ENCODE measurements at regions not wholly inside any gene's neighbourhood (a gene's known extent, or its start where the extent isn't known, plus 50 kb on each side); places are given as distances from the start of the nearest gene placed in this dataset.
"Not testable (repeated sequence)": the region's sequence is repeated elsewhere in the genome, so short reads cannot be mapped to it uniquely, and the experiment has no call there.

DNA sequence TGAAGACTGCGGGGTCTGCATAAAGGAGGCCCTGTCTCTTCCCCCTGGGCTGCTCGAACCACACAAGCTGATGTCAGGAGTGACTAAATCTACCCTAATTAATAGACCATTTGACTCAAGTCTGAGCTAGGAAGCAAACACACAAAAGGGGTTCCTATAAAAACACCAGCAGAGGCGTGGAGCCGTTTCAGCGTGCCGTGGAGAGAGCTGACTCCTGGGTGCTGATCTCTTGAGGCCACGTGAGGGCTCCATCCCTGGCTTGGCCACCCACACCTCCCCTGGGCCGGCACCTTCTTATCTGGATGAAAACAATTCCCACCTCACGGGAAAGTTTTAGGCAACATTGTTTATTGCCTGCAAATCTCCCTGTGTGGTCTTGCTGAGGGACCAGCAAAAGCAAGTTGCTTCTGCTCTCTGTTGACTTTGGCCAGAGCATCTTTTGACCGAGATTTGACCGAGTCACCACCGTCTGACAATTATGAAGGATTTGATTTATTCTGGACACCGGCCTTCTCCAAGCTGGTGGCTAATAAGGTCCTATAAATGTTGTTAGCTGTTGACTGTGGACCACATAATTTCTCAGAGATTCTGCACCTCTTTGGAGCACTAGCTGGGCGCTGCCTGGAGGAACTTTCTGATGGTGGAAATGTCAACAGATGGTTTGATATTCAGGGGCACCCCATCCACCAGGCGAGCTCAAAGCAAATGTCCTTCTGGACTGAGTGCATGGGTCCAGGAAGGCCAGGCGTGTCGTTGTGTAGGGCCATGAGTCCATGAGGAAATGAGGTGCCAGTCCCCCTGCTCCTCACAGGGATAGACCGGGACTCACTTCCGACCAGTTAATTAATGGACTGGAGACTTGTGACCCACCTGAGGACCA, 330.0 kb downstream of the CACNA1B start:
- H3K4me2 ChIP-seq; H3K4me3 ChIP-seq; H3K9ac ChIP-seq; H3K36me3 ChIP-seq; H3K27me3 ChIP-seq; H3K27ac ChIP-seq; H4K20me1 ChIP-seq; H3K9me3 ChIP-seq (replicated peaks in 1 of 11): not testable (repeated sequence)
- H3K4me1 ChIP-seq: peaks cover 0 to 13% (median 0%) of the 10 kb centered on the region in 10 experiments; a peak in 2 of 20 replicates

DNA sequence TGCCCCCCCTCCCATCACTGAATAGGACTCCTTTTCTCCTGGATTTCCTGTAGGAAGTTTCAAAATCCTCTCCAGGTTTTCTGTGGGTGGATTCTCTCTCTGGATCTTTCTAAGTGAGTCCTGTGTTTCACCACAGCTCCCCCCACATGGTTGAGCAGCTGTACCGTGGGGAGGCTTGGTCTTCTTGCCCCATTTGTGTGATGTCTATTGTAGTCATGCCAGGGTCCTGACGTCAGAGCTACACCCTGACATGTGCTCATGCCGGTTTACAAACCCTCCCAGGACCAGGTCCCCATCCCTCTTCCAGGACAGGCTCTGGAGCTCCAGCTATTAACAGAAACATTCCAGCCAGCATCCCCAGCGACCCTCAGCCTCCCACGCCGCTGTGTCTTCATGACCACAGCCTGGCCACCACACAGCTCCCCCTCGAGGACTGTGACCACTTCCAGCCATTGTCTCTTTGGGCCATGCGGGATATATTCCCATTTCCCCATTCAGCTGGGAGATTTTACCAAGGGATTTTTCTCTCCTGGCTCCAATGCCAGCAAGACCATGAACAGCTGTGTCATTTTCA, 331.6 kb downstream of the CACNA1B start:
- not testable (repeated sequence) for H3K4me2 ChIP-seq; H3K9me3 ChIP-seq (replicated peaks in 1 of 11); H3K27me3 ChIP-seq; H3K4me3 ChIP-seq; H4K20me1 ChIP-seq; H3K9ac ChIP-seq; H3K36me3 ChIP-seq; H3K27ac ChIP-seq
- H3K4me1 ChIP-seq: peaks cover 0 to 13% (median 0%) of the 10 kb centered on the region in 10 experiments; a peak in 2 of 20 replicates

DNA sequence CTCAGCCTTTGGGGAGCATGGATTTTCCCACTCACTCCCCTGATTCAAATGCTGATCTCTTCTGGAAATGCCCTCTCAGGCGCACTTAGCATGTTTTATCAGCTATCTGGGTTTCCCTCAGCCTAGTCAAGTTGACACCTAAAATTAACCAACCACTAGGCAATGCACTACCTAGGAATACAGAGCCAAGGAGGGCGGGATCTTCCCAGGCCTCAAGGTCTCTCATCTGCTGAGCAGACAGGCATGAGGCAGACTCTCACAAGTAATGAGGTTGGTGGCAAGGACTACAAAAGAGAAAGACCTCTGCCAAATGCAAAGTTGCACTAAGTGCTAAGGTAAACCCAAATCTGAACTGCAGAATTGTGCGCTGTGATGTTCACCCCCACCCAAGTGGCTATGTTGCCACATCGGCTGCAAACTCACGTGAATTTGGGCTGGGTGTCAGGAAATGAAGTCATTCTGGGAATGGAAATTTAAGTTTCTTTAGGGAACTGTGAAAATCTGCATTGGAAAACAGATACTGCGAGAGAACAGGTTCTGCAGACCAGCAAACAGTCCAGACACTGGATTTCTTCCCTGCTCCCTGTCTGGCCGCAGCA, 332.9 kb downstream of the CACNA1B start:
- H3K9ac ChIP-seq; H3K9me3 ChIP-seq (replicated peaks in 1 of 11); H3K27me3 ChIP-seq; H3K27ac ChIP-seq; H3K4me3 ChIP-seq; H4K20me1 ChIP-seq; H3K36me3 ChIP-seq: not testable (repeated sequence)
- Histone ChIP-seq H3K4me1 (peaks cover 0 to 13% (median 0%) of the 10 kb centered on the region in 10 experiments; a peak in 2 of 20 replicates), H3K4me2 (peak overlapping the region in 2 of 11 experiments; percentile 29 to 46; a peak in 2 of 22 replicates)

DNA sequence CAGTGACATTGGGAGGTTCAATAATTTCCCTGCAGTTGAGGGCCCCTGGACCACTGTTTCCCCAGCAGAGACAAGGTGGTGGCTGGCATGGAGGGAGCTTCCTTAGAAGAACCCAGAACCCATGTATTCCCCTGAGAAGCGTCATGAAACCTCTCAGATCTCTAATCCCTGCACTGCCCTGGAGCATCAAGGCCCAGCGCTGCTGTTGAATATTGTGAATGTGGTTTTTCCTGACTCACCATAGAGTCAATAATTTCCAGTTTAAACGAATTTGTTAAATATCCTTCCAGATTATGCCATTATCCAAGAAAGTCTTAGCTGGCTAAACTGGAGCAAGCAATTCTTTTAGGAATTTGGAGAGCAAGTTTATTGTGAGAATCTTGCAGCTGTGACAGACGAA, 333.5 kb downstream of the CACNA1B start:
- H3K9ac ChIP-seq; H4K20me1 ChIP-seq; H3K36me3 ChIP-seq; H3K27ac ChIP-seq; H3K27me3 ChIP-seq; H3K9me3 ChIP-seq (replicated peaks in 1 of 11); H3K4me2 ChIP-seq; H3K4me3 ChIP-seq: not testable (repeated sequence)
- H3K4me1 ChIP-seq: peaks cover 0 to 13% (median 0%) of the 10 kb centered on the region in 10 experiments; a peak in 2 of 20 replicates

DNA sequence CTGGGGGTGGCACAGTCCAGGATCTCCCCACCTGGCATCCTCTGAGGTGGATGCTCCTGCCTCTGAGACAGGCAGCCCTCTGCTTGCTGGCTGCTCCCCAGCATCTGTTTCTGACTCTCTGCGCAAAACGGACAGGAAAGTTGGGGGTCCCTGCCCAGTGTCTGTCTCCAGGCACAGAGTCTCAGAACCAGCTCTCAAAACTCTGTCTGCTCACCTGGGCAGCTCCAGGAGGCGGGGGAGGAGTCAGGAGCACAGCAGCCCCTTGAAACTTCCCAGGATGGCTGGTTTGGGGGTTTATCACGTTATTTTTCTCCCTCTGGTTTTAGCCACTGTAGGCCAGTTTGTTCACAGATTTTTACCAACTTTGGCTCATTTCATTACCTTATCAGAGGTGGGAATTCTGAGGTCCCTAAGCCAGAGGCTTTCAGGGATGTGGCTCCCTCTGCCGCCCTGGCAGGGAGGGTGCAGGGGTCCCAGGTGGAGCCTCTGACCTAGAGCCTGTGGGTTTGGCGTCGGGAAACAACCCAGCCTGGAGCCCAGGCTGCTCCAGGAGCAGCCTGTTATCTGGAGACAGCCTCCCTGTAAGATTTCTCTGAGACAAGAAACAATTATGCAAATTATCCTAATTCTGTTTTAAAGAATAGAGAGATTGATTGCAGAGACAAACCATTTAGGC, 334.1 kb downstream of the CACNA1B start:
- H3K4me3 ChIP-seq; H3K36me3 ChIP-seq; H3K4me2 ChIP-seq; H4K20me1 ChIP-seq; H3K27me3 ChIP-seq; H3K27ac ChIP-seq; H3K9ac ChIP-seq; H3K9me3 ChIP-seq (replicated peaks in 1 of 11): not testable (repeated sequence)
- H3K4me1 ChIP-seq: peaks cover 0 to 13% (median 0%) of the 10 kb centered on the region in 10 experiments; a peak in 2 of 20 replicates

DNA sequence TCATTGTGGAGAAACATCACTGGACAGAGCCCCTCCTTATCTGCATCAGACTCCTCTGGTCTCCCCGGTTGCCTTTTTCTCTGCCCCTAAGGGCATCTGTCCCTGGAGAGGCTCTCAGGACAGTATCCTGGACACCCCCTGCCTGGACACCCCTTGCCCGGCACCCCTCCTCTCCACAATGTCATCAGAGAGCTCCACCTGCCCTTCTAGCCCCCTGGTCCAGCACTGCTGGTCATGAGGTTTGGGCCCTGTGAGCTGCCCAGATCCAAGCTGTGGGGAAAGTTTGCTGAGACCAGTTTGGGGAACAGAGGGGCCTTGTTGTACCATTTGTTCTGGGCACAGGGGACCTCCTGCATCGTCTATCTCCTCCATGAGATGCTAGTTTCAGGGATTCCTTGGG, 335.2 kb downstream of the CACNA1B start:
- H3K27me3 ChIP-seq; H3K4me2 ChIP-seq; H3K36me3 ChIP-seq; H3K9me3 ChIP-seq (replicated peaks in 1 of 11); H3K4me3 ChIP-seq; H4K20me1 ChIP-seq; H3K9ac ChIP-seq: not testable (repeated sequence)
- peak overlapping the region in 1 of 11 experiments; percentile 44; a peak in 1 of 22 replicates for H3K27ac ChIP-seq
- H3K4me1 ChIP-seq: peaks cover 0 to 13% (median 0%) of the 10 kb centered on the region in 10 experiments; a peak in 3 of 20 replicates

DNA sequence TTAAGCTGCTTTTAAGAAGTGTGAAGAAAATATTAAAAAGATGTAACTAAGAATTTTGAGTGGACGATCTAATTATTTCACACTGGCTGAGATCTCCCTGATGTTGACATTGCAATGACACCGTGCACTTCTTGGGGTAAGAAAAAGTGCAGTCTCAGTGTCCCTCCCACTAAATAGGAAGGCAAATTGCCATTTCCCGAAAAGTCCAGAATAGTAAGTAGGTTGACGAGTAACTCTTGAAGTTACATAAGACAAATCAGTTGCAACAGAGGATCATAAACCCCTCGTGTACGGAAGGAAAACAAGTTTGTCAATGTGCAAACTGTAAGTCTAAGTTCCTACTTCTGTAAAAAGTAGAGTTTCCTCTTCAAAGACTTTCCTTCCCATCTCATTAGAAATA, 336.2 kb downstream of the CACNA1B start:
- not testable (repeated sequence) for H4K20me1 ChIP-seq; H3K36me3 ChIP-seq; H3K9ac ChIP-seq; H3K27me3 ChIP-seq; H3K4me3 ChIP-seq; H3K4me2 ChIP-seq; H3K9me3 ChIP-seq (replicated peaks in 1 of 11)
- Histone ChIP-seq H3K4me1 (peaks cover 0 to 13% (median 0%) of the 10 kb centered on the region in 10 experiments; a peak in 3 of 20 replicates), H3K27ac (peak overlapping the region in 2 of 11 experiments; percentile 30 to 59; a peak in 1 of 22 replicates)

DNA sequence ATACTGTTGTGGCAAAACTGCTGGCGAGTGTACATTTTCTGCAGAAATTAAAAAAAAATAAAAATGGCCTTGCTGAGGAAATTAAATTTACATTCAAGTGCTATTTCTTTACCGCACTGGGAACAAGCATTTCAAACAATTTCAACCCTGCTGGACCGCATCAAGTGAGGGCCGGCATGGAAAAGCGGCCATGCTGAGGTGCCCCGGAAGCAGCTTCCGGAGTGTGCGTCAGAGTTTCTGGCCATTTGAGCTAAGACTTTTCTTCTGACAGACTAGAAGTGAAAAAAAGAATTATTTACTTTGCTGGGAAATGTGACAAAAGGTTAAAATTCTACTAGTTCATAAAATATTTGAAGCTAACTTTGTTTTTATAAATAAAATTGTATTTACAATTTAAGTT, 337.0 kb downstream of the CACNA1B start:
- not testable (repeated sequence) for H4K20me1 ChIP-seq; H3K9me3 ChIP-seq (replicated peaks in 1 of 11); H3K9ac ChIP-seq; H3K36me3 ChIP-seq; H3K4me2 ChIP-seq; H3K27me3 ChIP-seq; H3K4me3 ChIP-seq
- H3K27ac ChIP-seq: peak overlapping the region in 2 of 11 experiments; percentile 30 to 59; a peak in 5 of 22 replicates
- peaks cover 0 to 13% (median 0%) of the 10 kb centered on the region in 10 experiments; a peak in 3 of 20 replicates for H3K4me1 ChIP-seq

DNA sequence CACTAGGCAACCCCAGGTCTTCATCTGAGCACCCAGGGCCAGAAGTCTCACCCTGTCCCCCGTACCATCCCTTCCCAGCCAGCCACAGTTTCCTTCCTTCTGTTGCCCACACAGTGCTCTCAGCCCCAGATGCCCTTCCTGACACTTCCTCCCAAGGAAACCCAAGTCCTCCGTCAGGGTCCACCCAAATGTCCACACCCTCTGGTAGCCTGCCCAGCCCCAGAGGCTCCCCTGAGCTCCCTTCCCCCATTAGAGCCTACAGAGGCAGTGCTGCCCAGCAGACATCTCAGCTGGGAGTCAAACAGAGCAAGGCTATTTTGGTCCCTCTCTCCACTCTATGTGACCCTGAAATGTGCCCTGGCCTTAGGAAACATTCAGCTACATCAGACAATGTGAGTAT, 338.0 kb downstream of the CACNA1B start:
- not testable (repeated sequence) for H3K9ac ChIP-seq; H3K27me3 ChIP-seq; H3K4me2 ChIP-seq; H3K9me3 ChIP-seq (replicated peaks in 1 of 11); H3K36me3 ChIP-seq; H3K27ac ChIP-seq; H4K20me1 ChIP-seq; H3K4me1 ChIP-seq; H3K4me3 ChIP-seq

DNA sequence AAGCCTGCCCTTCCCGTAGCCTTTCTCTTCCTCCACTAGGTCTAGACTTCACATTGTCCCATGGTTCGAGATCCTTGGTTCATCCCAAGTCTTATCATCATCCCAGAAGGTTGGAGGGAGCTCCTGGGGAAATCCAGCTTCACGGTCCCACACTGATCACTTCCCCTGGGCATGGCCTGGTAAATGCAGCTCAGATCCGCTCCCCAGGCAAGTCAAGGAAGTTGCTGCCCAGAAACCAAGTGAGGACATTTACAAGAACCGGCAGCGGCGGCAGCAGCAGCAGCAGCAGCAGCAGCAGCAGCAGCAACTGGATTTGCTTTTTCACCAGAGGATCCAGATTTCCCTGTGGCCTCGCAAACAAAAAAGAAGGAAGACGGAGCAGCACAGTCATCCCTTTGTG, 339.2 kb downstream of the CACNA1B start:
- H3K36me3 ChIP-seq; H3K9ac ChIP-seq; H3K27me3 ChIP-seq; H3K4me1 ChIP-seq; H3K27ac ChIP-seq; H3K9me3 ChIP-seq (replicated peaks in 1 of 11); H3K4me3 ChIP-seq; H4K20me1 ChIP-seq: not testable (repeated sequence)
- peak overlapping the region in 2 of 11 experiments; percentile 35 to 37; a peak in 1 of 22 replicates for H3K4me2 ChIP-seq

DNA sequence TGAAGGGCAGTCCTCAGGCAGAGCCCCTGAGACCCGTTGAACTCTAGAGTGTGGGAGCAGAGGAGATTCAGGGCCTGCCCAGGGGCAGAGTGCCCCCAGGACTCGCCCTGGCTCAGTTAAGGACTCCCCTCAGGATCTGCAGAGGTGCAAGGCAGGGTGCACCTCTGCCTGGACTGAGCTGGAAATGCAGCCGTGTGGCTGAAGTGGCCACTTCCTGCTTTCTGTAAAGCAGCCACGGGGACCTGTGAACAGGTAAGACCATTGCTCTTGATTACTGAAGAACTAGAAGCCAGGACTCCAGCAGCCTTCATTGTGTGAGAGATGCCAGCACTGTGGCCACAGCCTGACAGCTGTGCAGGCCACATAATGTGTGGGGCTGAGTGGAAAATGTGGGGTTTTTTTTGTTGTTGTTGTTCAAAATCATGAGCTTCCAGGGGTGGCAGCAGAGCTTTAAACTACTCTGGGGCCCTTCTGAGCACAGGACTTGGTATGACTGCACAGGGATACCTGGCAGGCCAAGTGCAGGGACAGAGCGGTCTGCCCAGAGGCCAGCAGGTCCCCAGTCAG, 339.8 kb downstream of the CACNA1B start:
- H3K9ac ChIP-seq; H4K20me1 ChIP-seq; H3K27ac ChIP-seq; H3K9me3 ChIP-seq (replicated peaks in 1 of 11); H3K4me1 ChIP-seq; H3K36me3 ChIP-seq; H3K4me3 ChIP-seq; H3K4me2 ChIP-seq; H3K27me3 ChIP-seq: not testable (repeated sequence)

DNA sequence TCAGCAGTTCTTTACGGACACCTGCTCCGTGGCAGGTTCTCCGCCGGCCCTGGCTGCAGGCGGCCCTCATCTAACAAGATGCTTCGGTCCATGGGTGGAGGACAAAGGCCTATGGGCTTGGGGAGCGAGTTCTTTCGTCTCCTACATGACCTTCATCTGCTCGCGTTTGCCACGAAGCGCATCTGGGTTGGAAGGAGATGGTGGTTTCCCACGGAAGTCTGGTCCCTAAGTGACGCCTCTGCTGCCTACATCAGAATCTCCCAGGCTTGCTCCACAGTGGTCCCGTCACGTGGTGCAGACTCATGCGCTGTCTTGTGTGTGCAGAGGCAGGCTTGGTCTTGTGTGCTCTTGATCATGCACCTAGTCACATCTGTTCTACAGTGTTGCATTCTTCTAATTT, 341.7 kb downstream of the CACNA1B start:
- not testable (repeated sequence) for H3K9me3 ChIP-seq (replicated peaks in 1 of 11); H3K4me2 ChIP-seq; H3K36me3 ChIP-seq; H3K9ac ChIP-seq; H3K4me1 ChIP-seq; H3K27me3 ChIP-seq; H3K27ac ChIP-seq; H3K4me3 ChIP-seq; H4K20me1 ChIP-seq

DNA sequence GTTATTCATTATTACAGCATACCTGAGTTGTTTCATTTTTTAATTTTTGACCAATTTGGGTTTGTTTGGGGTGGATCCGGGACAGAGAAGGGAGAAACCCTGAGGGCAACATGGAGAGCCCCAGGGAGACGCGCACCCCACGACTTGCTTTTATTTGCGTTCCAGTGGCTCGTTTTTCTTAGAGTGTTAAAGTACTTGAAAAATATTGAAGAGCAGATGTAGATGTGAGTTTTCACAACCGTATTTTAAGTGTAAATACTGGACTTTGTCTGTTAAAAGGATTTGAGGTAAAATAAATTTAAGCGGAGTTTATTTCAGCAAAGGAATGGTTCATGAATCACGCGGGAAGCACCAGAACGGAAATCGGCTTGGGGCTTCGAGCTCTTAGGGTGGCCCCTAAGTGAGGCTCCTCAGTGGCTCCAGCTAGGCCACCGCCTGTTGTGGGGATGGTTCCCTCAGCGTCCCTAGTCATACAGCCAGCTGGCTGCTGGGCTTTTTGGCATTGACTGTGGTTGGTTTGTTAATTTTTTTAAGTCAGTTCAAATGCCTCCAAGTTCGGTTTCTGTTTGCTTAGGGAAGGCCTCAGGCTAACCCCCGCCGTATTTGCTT, 344.0 kb downstream of the CACNA1B start:
- H3K9ac ChIP-seq, H3K4me3 ChIP-seq, H3K4me2 ChIP-seq: not testable (repeated sequence)

More for the DNA sequence above, 344.0 kb downstream of the CACNA1B start:
- H3K27me3 ChIP-seq; H3K9me3 ChIP-seq (replicated peaks in 1 of 11); H3K27ac ChIP-seq; H3K4me1 ChIP-seq; H4K20me1 ChIP-seq; H3K36me3 ChIP-seq: not testable (repeated sequence)

Data from BLaER1 treated with 17β-estradiol and CSF1 and Interleukin-3, amounts not matched to agents 10 nM and 100 nM (cell line).